Osteocyte (in vitro differentiated cells): ENCODE measurements at regions not wholly inside any gene's neighbourhood (a gene's known extent, or its start where the extent isn't known, plus 50 kb on each side); places are given as distances from the start of the nearest gene placed in this dataset.

ENCODE experiments used
- DNase-seq: peaks from one replicate; pipeline ENCODE4 v3.0.0; 2021; ENCODE audit warnings: mixed read lengths; ENCODE audit not compliant: unreplicated experiment; ENCODE audit errors: extremely low spot score
- H3K27ac Mint-ChIP-seq: one replicate; pipeline ENCODE4 v1.8.0; 2021; ENCODE audit warnings: mild to moderate bottlenecking, mixed read lengths; ENCODE audit not compliant: unreplicated experiment
- H3K27me3 Mint-ChIP-seq: one replicate; pipeline ENCODE4 v1.8.0; 2021; ENCODE audit warnings: mixed read lengths; ENCODE audit not compliant: unreplicated experiment
- H3K36me3 Mint-ChIP-seq: one replicate; pipeline ENCODE4 v1.8.0; 2021; ENCODE audit warnings: mixed read lengths; ENCODE audit not compliant: unreplicated experiment
- H3K4me1 Mint-ChIP-seq: one replicate; pipeline ENCODE4 v1.8.0; 2021; ENCODE audit warnings: mixed read lengths; ENCODE audit not compliant: unreplicated experiment
- H3K4me3 Mint-ChIP-seq: one replicate; pipeline ENCODE4 v1.8.0; 2021; ENCODE audit warnings: mild to moderate bottlenecking, moderate library complexity, mixed read lengths; ENCODE audit not compliant: unreplicated experiment
- H3K9me3 Mint-ChIP-seq: one replicate; pipeline ENCODE4 v1.8.0; 2021; ENCODE audit warnings: mixed read lengths; ENCODE audit not compliant: unreplicated experiment
- TF ChIP-seq, protein P1 (sequence below): fragments of 200-600 bp; sonication (generic); IDR thresholded peaks from 2 replicates; pipeline ENCODE4 v1.5.0; 2021; ENCODE audit warnings: antibody characterized with exemption, mild to moderate bottlenecking, moderate library complexity

GRCh38 chr11:122353561-122353960, 237.5 kb upstream of the BLID start:
- H3K36me3 Mint-ChIP-seq, result no peaks in the 10 kb centered on the region
- no peak for DNase-seq
- H3K4me3 Mint-ChIP-seq, result no peak overlapping the region
- no peaks in the 10 kb centered on the region for H3K4me1 Mint-ChIP-seq
- H3K9me3 Mint-ChIP-seq, result peaks cover 3% of the 10 kb centered on the region
- TF ChIP-seq, protein P1, sequence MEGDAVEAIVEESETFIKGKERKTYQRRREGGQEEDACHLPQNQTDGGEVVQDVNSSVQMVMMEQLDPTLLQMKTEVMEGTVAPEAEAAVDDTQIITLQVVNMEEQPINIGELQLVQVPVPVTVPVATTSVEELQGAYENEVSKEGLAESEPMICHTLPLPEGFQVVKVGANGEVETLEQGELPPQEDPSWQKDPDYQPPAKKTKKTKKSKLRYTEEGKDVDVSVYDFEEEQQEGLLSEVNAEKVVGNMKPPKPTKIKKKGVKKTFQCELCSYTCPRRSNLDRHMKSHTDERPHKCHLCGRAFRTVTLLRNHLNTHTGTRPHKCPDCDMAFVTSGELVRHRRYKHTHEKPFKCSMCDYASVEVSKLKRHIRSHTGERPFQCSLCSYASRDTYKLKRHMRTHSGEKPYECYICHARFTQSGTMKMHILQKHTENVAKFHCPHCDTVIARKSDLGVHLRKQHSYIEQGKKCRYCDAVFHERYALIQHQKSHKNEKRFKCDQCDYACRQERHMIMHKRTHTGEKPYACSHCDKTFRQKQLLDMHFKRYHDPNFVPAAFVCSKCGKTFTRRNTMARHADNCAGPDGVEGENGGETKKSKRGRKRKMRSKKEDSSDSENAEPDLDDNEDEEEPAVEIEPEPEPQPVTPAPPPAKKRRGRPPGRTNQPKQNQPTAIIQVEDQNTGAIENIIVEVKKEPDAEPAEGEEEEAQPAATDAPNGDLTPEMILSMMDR, result no peak
- H3K27me3 Mint-ChIP-seq, result peaks cover 5% of the 10 kb centered on the region
- H3K27ac Mint-ChIP-seq, result no peak overlapping the region

GRCh38 chr11:122348659-122349409, 232.8 kb upstream of the BLID start:
- TF ChIP-seq, protein P1, result no peak
- Mint-ChIP-seq H3K9me3 (peaks cover 3% of the 10 kb centered on the region), H3K36me3 (no peaks in the 10 kb centered on the region), H3K4me3 (no peak overlapping the region), H3K27me3 (peaks cover 9% of the 10 kb centered on the region), H3K4me1 (no peaks in the 10 kb centered on the region), H3K27ac (no peak overlapping the region)
- no peak for DNase-seq

DNA sequence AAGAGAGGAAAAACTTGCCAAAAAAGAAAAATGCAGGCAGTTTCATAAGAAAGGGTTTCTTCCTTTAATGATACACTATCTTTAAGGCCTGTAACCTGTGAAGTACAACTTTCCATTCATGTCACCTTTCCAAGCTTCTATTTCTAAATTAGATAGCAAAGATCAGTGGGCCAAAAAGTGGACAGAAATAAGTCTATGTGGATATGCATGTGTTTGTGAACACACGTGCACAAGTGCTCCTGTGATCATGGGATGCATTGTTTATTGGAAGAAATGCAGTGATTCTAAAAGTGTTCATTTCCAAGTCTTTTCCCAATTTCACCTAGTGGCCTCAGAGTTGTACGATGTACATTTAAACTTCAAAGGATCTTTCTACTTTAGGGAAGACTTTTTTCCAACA, 230.0 kb upstream of the BLID start:
- Mint-ChIP-seq H3K9me3 (peaks cover 1% of the 10 kb centered on the region), H3K36me3 (no peaks in the 10 kb centered on the region), H3K27me3 (peaks cover 23% of the 10 kb centered on the region), H3K4me3 (no peak overlapping the region), H3K4me1 (no peaks in the 10 kb centered on the region), H3K27ac (no peak overlapping the region)
- TF ChIP-seq, protein P1, result no peak
- no peak for DNase-seq

DNA sequence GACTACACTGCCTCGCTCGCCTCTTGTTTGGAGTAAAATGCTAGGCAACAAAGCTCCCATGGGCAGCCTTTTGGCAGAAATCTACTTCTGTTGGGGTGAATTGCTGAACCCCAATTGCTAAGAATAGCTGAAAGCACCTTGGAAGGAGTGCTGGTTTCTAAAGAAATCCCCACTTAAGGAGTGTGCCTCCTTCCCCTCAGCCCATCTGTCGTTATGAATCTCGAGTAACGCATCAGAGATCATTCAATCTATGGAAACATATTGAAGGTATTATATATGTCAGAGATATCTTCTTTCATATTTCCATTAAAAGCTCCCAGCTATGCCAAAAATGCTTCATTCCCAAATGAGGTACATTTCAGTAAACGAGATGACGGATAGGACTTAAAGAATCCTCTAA, 229.6 kb upstream of the BLID start:
- no peaks in the 10 kb centered on the region for H3K36me3 Mint-ChIP-seq
- H3K4me3 Mint-ChIP-seq, result no peak overlapping the region
- no peak overlapping the region for H3K27ac Mint-ChIP-seq
- H3K4me1 Mint-ChIP-seq, result no peaks in the 10 kb centered on the region
- TF ChIP-seq, protein P1, result no peak
- DNase-seq, result no peak
- no peaks in the 10 kb centered on the region for H3K9me3 Mint-ChIP-seq
- peaks cover 22% of the 10 kb centered on the region for H3K27me3 Mint-ChIP-seq

DNA sequence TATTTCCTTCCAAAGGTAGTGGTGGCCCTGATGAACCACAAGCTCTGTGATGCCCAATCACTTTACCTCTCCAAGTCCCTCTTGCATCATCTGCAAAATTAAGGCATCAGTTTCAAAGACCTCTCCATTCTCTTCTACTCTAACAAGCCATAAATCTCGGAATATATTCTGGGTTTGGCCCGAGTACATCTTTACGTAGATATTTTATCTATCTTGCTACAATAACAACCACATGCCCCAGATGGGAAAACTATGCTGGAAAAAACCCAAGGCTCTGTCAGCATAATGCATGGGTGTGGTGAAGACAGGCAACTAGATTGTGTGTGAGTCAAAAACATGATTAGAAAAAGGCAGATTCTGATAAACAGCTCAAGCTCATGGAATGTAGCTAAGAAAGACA, 228.2 kb upstream of the BLID start:
- TF ChIP-seq, protein P1, result no peak
- no peak overlapping the region for H3K4me3 Mint-ChIP-seq
- no peaks in the 10 kb centered on the region for H3K4me1 Mint-ChIP-seq
- peaks cover 24% of the 10 kb centered on the region for H3K27me3 Mint-ChIP-seq
- no peaks in the 10 kb centered on the region for H3K36me3 Mint-ChIP-seq
- no peak overlapping the region for H3K27ac Mint-ChIP-seq
- no peak for DNase-seq
- no peaks in the 10 kb centered on the region for H3K9me3 Mint-ChIP-seq
